HFF-Myc (cell line): ENCODE measurements at regions not wholly inside any gene's neighbourhood (a gene's known extent, or its start where the extent isn't known, plus 50 kb on each side); places are given as distances from the start of the nearest gene placed in this dataset.

Experiments
- DNase-seq: peaks from one replicate; pipeline ENCODE4 v3.0.0-alpha.2; 2011; ENCODE audit warnings: low read depth; ENCODE audit errors: extremely low read depth
- H3K4me3 ChIP-seq: replicated peaks from 2 replicates; pipeline ENCODE4 v1.5.1; 2011; ENCODE audit warnings: low read depth, mild to moderate bottlenecking, control low read depth, low read length
- CTCF ChIP-seq: IDR thresholded peaks from 2 replicates; pipeline ENCODE4 v1.5.1; 2012; ENCODE audit warnings: mild to moderate bottlenecking, low read depth, low read length, control low read depth; ENCODE audit errors: missing control alignments

GRCh38 chr6:104401926-104402325 lies 457.8 kb downstream of the HACE1 start:
- TF ChIP-seq CTCF, result no peak
- no peak overlapping the region for H3K4me3 ChIP-seq

GRCh38 chr6:104400844-104401243 lies 458.9 kb downstream of the HACE1 start:
- no peak for DNase-seq
- no peak for TF ChIP-seq CTCF
- no peak overlapping the region for H3K4me3 ChIP-seq

More at GRCh38 chr6:104401926-104402325, 457.8 kb downstream of the HACE1 start:
- no peak for DNase-seq

- no peak overlapping the region for H3K4me3 ChIP-seq
- TF ChIP-seq CTCF, result no peak
- DNase-seq, result no peak
These were observed 463.6 kb downstream of the HACE1 start for GRCh38 chr6:104396077-104396476.

GRCh38 chr6:104381907-104382306 lies 477.8 kb downstream of the HACE1 start:
- TF ChIP-seq CTCF, result no peak
- DNase-seq, result no peak
- H3K4me3 ChIP-seq, result no peak overlapping the region

- TF ChIP-seq CTCF, result no peak
- no peak overlapping the region for H3K4me3 ChIP-seq
- DNase-seq, result no peak
These were observed 494.1 kb downstream of the HACE1 start for GRCh38 chr6:104365451-104366234.

- no peak overlapping the region for H3K4me3 ChIP-seq
- no peak for TF ChIP-seq CTCF
- DNase-seq, result no peak
These were observed 501.8 kb downstream of the HACE1 start for GRCh38 chr6:104357928-104358327.

GRCh38 chr6:104356197-104356596 lies 503.5 kb downstream of the HACE1 start:
- no peak for TF ChIP-seq CTCF
- DNase-seq, result no peak
- H3K4me3 ChIP-seq, result no peak overlapping the region
